Liver (tissue), 8 donors: ENCODE measurements at regions not wholly inside any gene's neighbourhood (a gene's known extent, or its start where the extent isn't known, plus 50 kb on each side); places are given as distances from the start of the nearest gene placed in this dataset.

ENCODE experiments used
- DNase-seq: peaks from one replicate; pipeline ENCODE4 v3.0.0-alpha.2; 2017; ENCODE audit warnings: low spot score
- H3K27ac ChIP-seq, 2 donors: one replicate each; pipeline ENCODE4 v1.7.0; 2013; ENCODE audit warnings: inconsistent platforms in 2 of 2, low read length in 2 of 2, control low read depth in 1 of 2, low read depth in 1 of 2, mild to moderate bottlenecking in 1 of 2
- H3K27me3 ChIP-seq, 4 donors: one replicate each; pipeline versions ENCODE4 v1.6.1 to v1.7.0; 2013; ENCODE audit warnings: low read length in 3 of 4, inconsistent platforms in 1 of 4, mild to moderate bottlenecking in 1 of 4, moderate library complexity in 1 of 4; ENCODE audit not compliant: control insufficient read depth in 4 of 4, insufficient read depth in 4 of 4
- H3K36me3 ChIP-seq, 4 donors: one replicate each; pipeline versions ENCODE4 v1.6.1 to v1.7.0; 2013; ENCODE audit warnings: low read length in 3 of 4, mild to moderate bottlenecking in 3 of 4, low read depth in 1 of 4, moderate library complexity in 1 of 4; ENCODE audit not compliant: control insufficient read depth in 4 of 4, insufficient read depth in 3 of 4
- H3K4me1 ChIP-seq, 4 donors: one replicate each; pipeline versions ENCODE4 v1.6.1 to v1.7.0; 2013; ENCODE audit warnings: low read length in 3 of 4, mild to moderate bottlenecking in 3 of 4, moderate library complexity in 1 of 4; ENCODE audit not compliant: control insufficient read depth in 4 of 4, insufficient read depth in 4 of 4
- H3K4me3 ChIP-seq, 3 donors: one replicate each; pipeline versions ENCODE4 v1.6.1 to v1.7.0; 2013; ENCODE audit warnings: low read length in 3 of 3, control low read depth in 1 of 3, low read depth in 1 of 3, mild to moderate bottlenecking in 1 of 3
- H3K9ac ChIP-seq, 2 donors: one replicate each; pipeline ENCODE4 v1.7.0; 2013; ENCODE audit warnings: low read length in 2 of 2, mild to moderate bottlenecking in 2 of 2, moderate library complexity in 2 of 2, control low read depth in 1 of 2, low read depth in 1 of 2
- H3K9me3 ChIP-seq, 4 donors: one replicate each; pipeline versions ENCODE4 v1.6.1 to v1.7.0; 2013; ENCODE audit warnings: low read length in 3 of 4; ENCODE audit not compliant: control insufficient read depth in 4 of 4
- ATF3 ChIP-seq: IDR thresholded peaks from 2 replicates; pipeline ENCODE4 v1.6.1; 2016; ENCODE audit warnings: antibody characterized with exemption
- CTCF ChIP-seq: fragments of 150-350 bp; IDR thresholded peaks from 2 replicates; pipeline ENCODE4 v1.5.1; 2017; ENCODE audit warnings: improper control_type of control experiment, low read depth, low read length; ENCODE audit not compliant: missing input control
- EGR1 ChIP-seq, 2 donors: IDR thresholded peaks; 2 replicates each; pipeline ENCODE4 v1.6.1; 2016 to 2018; ENCODE audit warnings: antibody characterized with exemption in 2 of 2, low read depth in 2 of 2
- FOXA2 ChIP-seq: IDR thresholded peaks from 2 replicates; pipeline ENCODE4 v1.6.1; 2016; ENCODE audit warnings: antibody characterized with exemption
- HNF4A ChIP-seq, 2 donors: conservative IDR thresholded peaks; 2 replicates each; pipeline ENCODE4 v1.6.1; 2016; ENCODE audit warnings: antibody characterized with exemption in 2 of 2, mild to moderate bottlenecking in 2 of 2
- HNF4G ChIP-seq: IDR thresholded peaks from 2 replicates; pipeline ENCODE4 v1.6.1; 2016; ENCODE audit warnings: antibody characterized with exemption
- JUND ChIP-seq, 2 donors: IDR thresholded peaks; 2 replicates each; pipeline ENCODE4 v1.6.1; 2016; ENCODE audit warnings: antibody characterized with exemption in 2 of 2
- MAX ChIP-seq: IDR thresholded peaks from 2 replicates; pipeline ENCODE4 v1.6.1; 2016; ENCODE audit warnings: antibody characterized with exemption
- NR2F2 ChIP-seq: IDR thresholded peaks from 2 replicates; pipeline ENCODE4 v1.6.1; 2016; ENCODE audit warnings: antibody characterized with exemption
- RAD21 ChIP-seq, 2 donors: IDR thresholded peaks; 2 replicates each; pipeline ENCODE4 v1.6.1; 2016; ENCODE audit warnings: antibody characterized with exemption in 2 of 2, mild to moderate bottlenecking in 2 of 2
- REST ChIP-seq: IDR thresholded peaks from 2 replicates; pipeline ENCODE4 v1.6.1; 2016; ENCODE audit warnings: antibody characterized with exemption, mild to moderate bottlenecking
- SP1 ChIP-seq: IDR thresholded peaks from 2 replicates; pipeline ENCODE4 v1.6.1; 2018; ENCODE audit warnings: antibody characterized with exemption, mild to moderate bottlenecking
- TAF1 ChIP-seq: conservative IDR thresholded peaks from 2 replicates; pipeline ENCODE4 v1.6.1; 2016; ENCODE audit warnings: antibody characterized with exemption, mild to moderate bottlenecking
- YY1 ChIP-seq: IDR thresholded peaks from 2 replicates; pipeline ENCODE4 v1.6.1; 2016; ENCODE audit warnings: antibody characterized with exemption, mild to moderate bottlenecking
- WGBS: extraction: QIAGEN DNeasy Blood & Tissue Kit; methylation state at CpG from one replicate; pipeline ENCODE4 v1.1.7; 2013; 5-methylcytosine and 5-hydroxymethylcytosine counted together
- donor health status: healthy.
- donor health status: healthy.
- donor health status: healthy.
- donor health status: healthy.
- donor health status: healthy.

GRCh38 chr3:159263750-159264553, 462.1 kb downstream of the MFSD1 start:
- TF ChIP-seq CTCF, result peak; percentile 72
- TF ChIP-seq JUND (IDR thresholded peaks at IDR 0.05), result no peak
- TF ChIP-seq SP1, result no peak
- no peak for TF ChIP-seq ATF3
- TF ChIP-seq NR2F2, result no peak
- no peak for TF ChIP-seq MAX
- no peak for TF ChIP-seq YY1
- TF ChIP-seq FOXA2, result no peak
- TF ChIP-seq REST, result no peak
- no peak for TF ChIP-seq EGR1 (IDR thresholded peaks at IDR 0.05; ENCODE audit: low read depth in 2 of 2)
- no peak for TF ChIP-seq HNF4A (conservative IDR thresholded peaks at IDR 0.05)
- TF ChIP-seq RAD21 (IDR thresholded peaks at IDR 0.05), result peak; percentile 89 to 92
- no peak for TF ChIP-seq HNF4G
- no peak overlapping the region for H3K4me3 ChIP-seq
- no peak overlapping the region for H3K27ac ChIP-seq
- no peaks in the 10 kb centered on the region for H3K27me3 ChIP-seq
- H3K9ac ChIP-seq, result no peak overlapping the region
- DNase-seq, result no peak
- WGBS, result 39% methylated on average over 6 of the region's 6 CpGs
- H3K9me3 ChIP-seq, result no peaks in the 10 kb centered on the region
- peaks cover 0 to 4% (median 2%) of the 10 kb centered on the region in 4 donors for H3K4me1 ChIP-seq
- H3K36me3 ChIP-seq, result no peaks in the 10 kb centered on the region

GRCh38 chr3:159265705-159266104, 463.9 kb downstream of the MFSD1 start:
- H3K27ac ChIP-seq, result no peak overlapping the region
- no peaks in the 10 kb centered on the region for H3K27me3 ChIP-seq
- H3K9me3 ChIP-seq, result no peaks in the 10 kb centered on the region
- no peaks in the 10 kb centered on the region for H3K4me1 ChIP-seq
- 66% methylated on average over 2 of the region's 2 CpGs for WGBS
- no peak for DNase-seq
- no peaks in the 10 kb centered on the region for H3K36me3 ChIP-seq
- no peak for TF ChIP-seq REST
- no peak for TF ChIP-seq ATF3
- no peak for TF ChIP-seq TAF1
- no peak for TF ChIP-seq HNF4A (conservative IDR thresholded peaks at IDR 0.05)
- no peak for TF ChIP-seq HNF4G
- H3K4me3 ChIP-seq, result no peak overlapping the region
- no peak overlapping the region for H3K9ac ChIP-seq
